Adrenal gland (tissue), 9 donors: ENCODE measurements at regions not wholly inside any gene's neighbourhood (a gene's known extent, or its start where the extent isn't known, plus 50 kb on each side); places are given as distances from the start of the nearest gene placed in this dataset.
"Not testable (repeated sequence)": the region's sequence is repeated elsewhere in the genome, so short reads cannot be mapped to it uniquely, and the experiment has no call there.

Experiments used
- DNase-seq, 7 donors: peaks; one replicate each; pipeline ENCODE4 v3.0.0-alpha.2; 2019 to 2020
- H3K27ac ChIP-seq, 5 donors: fragments of 200-600 bp; sonication (generic) in 4 of 5; 1 replicate in 3 of 5; 2 replicates in 2 of 5; pipeline versions ENCODE4 v1.5.1 to v1.8.0; 2016 to 2020; ENCODE audit warnings: mild to moderate bottlenecking in 1 of 5
- H3K27me3 ChIP-seq: fragments of 200-600 bp; 2 replicates; pipeline ENCODE4 v1.8.0; 2021
- H3K36me3 ChIP-seq, 2 donors: fragments of 200-600 bp; replicated peaks in 1 of 2; 1 replicate in 1 of 2; 2 replicates in 1 of 2; pipeline versions ENCODE4 v1.5.1 to v1.8.0; 2018 to 2022
- H3K4me1 ChIP-seq, 2 donors: fragments of 200-600 bp; replicated peaks in 1 of 2; 1 replicate in 1 of 2; 2 replicates in 1 of 2; pipeline versions ENCODE4 v1.5.1 to v1.8.0; 2018 to 2021
- H3K4me3 ChIP-seq, 4 donors: fragments of 200-600 bp; sonication (generic) in 3 of 4; one replicate each; pipeline ENCODE4 v1.5.1; 2016 to 2018
- H3K9me3 ChIP-seq, 3 donors: fragments of 200-600 bp; sonication (generic) in 1 of 3; replicated peaks in 1 of 3; 1 replicate in 2 of 3; 2 replicates in 1 of 3; pipeline versions ENCODE4 v1.5.1 to v1.8.0; 2016 to 2021
- CTCF ChIP-seq, 6 experiments: fragments of 450-650 bp in 4 of 6; fragments of 200-600 bp in 2 of 6; sonication (generic) in 1 of 6; IDR thresholded peaks; 1 replicate in 5 of 6; 2 replicates in 1 of 6; pipeline versions ENCODE4 v1.5.1 to v1.8.0; 2016 to 2021; ENCODE audit warnings: antibody characterized with exemption in 6 of 6, mild to moderate bottlenecking in 2 of 6, moderate library complexity in 1 of 6
- POLR2A ChIP-seq, 2 donors: fragments of 450-650 bp; IDR thresholded peaks; one replicate each; pipeline ENCODE4 v1.6.1; 2017; ENCODE audit warnings: antibody characterized with exemption in 2 of 2, mild to moderate bottlenecking in 2 of 2, moderate library complexity in 1 of 2
- WGBS, 4 donors: extraction: QIAGEN DNeasy Blood & Tissue Kit in 2 of 4; methylation state at CpG; one replicate each; pipeline versions ENCODE4 v1.1.5 to v1.1.7; 2013 to 2017; 5-methylcytosine and 5-hydroxymethylcytosine counted together
- intact Hi-C, 2 donors: fragments of 100-400 bp; cut with DNase I; formaldehyde crosslinking; loops; one replicate each; pipeline versions ENCODE4 v1.14.1 to v1.15.0; 2022 to 2023
- donor health status: healthy with polysubstance abuse.
- donor health status: Bipolar disorder and iron deficiency.
- donor health status: DM: yes; HTN: yes; CAD: no.
- donor health status: DM: no; HTN: no; CAD: no.
- donor health status: DM: no; HTN: no; CAD: no.

- Histone ChIP-seq H3K9me3 (no peaks in the 10 kb centered on the region), H3K4me1 (no peaks in the 10 kb centered on the region), H3K36me3 (no peaks in the 10 kb centered on the region), H3K4me3 (no peak overlapping the region), H3K27ac (no peak overlapping the region), H3K27me3 (no peaks in the 10 kb centered on the region)
- TF ChIP-seq CTCF (IDR thresholded peaks at IDR 0.05) (no peak), POLR2A (IDR thresholded peaks at IDR 0.05) (no peak)
- intact Hi-C loops = no loop called here
- DNase-seq = no peak
Measured at GRCh38 chr3:34157491-34157890, 359.1 kb downstream of the PDCD6IP start.

- no peaks in the 10 kb centered on the region for H3K9me3 ChIP-seq
- DNase-seq = no peak
- no peaks in the 10 kb centered on the region for H3K4me1 ChIP-seq
- no peak overlapping the region for H3K4me3 ChIP-seq
- TF ChIP-seq CTCF (IDR thresholded peaks at IDR 0.05) (no peak), POLR2A (IDR thresholded peaks at IDR 0.05) (no peak)
- no peaks in the 10 kb centered on the region for H3K27me3 ChIP-seq
- H3K27ac ChIP-seq = no peak overlapping the region
- H3K36me3 ChIP-seq = no peaks in the 10 kb centered on the region
- WGBS, 4 donors = 57 to 69% (median 60%) methylated on average over 4 of the region's 4 CpGs
- intact Hi-C loops = no loop called here
Measured at GRCh38 chr3:34159613-34160420, 361.4 kb downstream of the PDCD6IP start.

- H3K9me3 ChIP-seq, DNase-seq, H3K36me3 ChIP-seq, H3K27me3 ChIP-seq, intact Hi-C loops, H3K4me3 ChIP-seq, H3K27ac ChIP-seq, H3K4me1 ChIP-seq: not testable (repeated sequence)
- 90 to 96% (median 92%) methylated on average over 8 of the region's 8 CpGs for WGBS, 4 donors
Measured at GRCh38 chr3:34169636-34170035, 371.2 kb downstream of the PDCD6IP start.

GRCh38 chr3:34174740-34175139 is 376.3 kb downstream of the PDCD6IP start:
- Histone ChIP-seq H3K27ac (no peak overlapping the region), H3K4me1 (no peaks in the 10 kb centered on the region), H3K9me3 (no peaks in the 10 kb centered on the region), H3K4me3 (no peak overlapping the region), H3K27me3 (no peaks in the 10 kb centered on the region), H3K36me3 (no peaks in the 10 kb centered on the region)
- no peak for DNase-seq
- TF ChIP-seq POLR2A (IDR thresholded peaks at IDR 0.05) (no peak), CTCF (IDR thresholded peaks at IDR 0.05) (no peak)
- intact Hi-C loops = no loop called here

- Histone ChIP-seq H3K4me1 (no peaks in the 10 kb centered on the region), H3K27ac (no peak overlapping the region), H3K9me3 (no peaks in the 10 kb centered on the region), H3K36me3 (no peaks in the 10 kb centered on the region), H3K27me3 (no peaks in the 10 kb centered on the region), H3K4me3 (no peak overlapping the region)
- intact Hi-C loops = no loop called here
- no peak for TF ChIP-seq CTCF (IDR thresholded peaks at IDR 0.05)
- no peak for TF ChIP-seq POLR2A (IDR thresholded peaks at IDR 0.05)
- no peak for DNase-seq
- WGBS, 4 donors = 68 to 87% (median 71%) methylated on average over 2 of the region's 2 CpGs
Measured at GRCh38 chr3:34175636-34176176, 377.3 kb downstream of the PDCD6IP start.
